Stimulated activated CD8-positive, alpha-beta memory T cell treated with anti-CD3 and anti-CD28 coated beads, Interleukin-15, amount 100 ng/mL, for 24 hours (primary cell): ENCODE measurements at regions not wholly inside any gene's neighbourhood (a gene's known extent, or its start where the extent isn't known, plus 50 kb on each side); places are given as distances from the start of the nearest gene placed in this dataset.
"Not testable (repeated sequence)": the region's sequence is repeated elsewhere in the genome, so short reads cannot be mapped to it uniquely, and the experiment has no call there.

Experiments used
- DNase-seq: peaks from one replicate; pipeline ENCODE4 v3.0.0-alpha.2; 2020; ENCODE audit warnings: low read depth

- not testable (repeated sequence) for DNase-seq
Observed at GRCh38 chr16:88148078-88148477, 196.8 kb downstream of the BANP start.

- DNase-seq = not testable (repeated sequence)
Observed at GRCh38 chr16:88148682-88149081, 197.4 kb downstream of the BANP start.

GRCh38 chr16:88149158-88149603, 197.9 kb downstream of the BANP start:
- not testable (repeated sequence) for DNase-seq

GRCh38 chr16:88149663-88150062, 198.4 kb downstream of the BANP start:
- DNase-seq = not testable (repeated sequence)

GRCh38 chr16:88150456-88151128, 199.4 kb downstream of the BANP start:
- not testable (repeated sequence) for DNase-seq

GRCh38 chr16:88151129-88151499, 199.9 kb downstream of the BANP start:
- not testable (repeated sequence) for DNase-seq

- not testable (repeated sequence) for DNase-seq
Observed at GRCh38 chr16:88151859-88152843, 200.9 kb downstream of the BANP start.

GRCh38 chr16:88152879-88153278, 201.6 kb downstream of the BANP start:
- not testable (repeated sequence) for DNase-seq

- not testable (repeated sequence) for DNase-seq
Observed at GRCh38 chr16:88153516-88153915, 202.3 kb downstream of the BANP start.

- not testable (repeated sequence) for DNase-seq
Observed at GRCh38 chr16:88154886-88155285, 203.7 kb downstream of the BANP start.

GRCh38 chr16:88155681-88156080, 204.4 kb downstream of the BANP start:
- DNase-seq = not testable (repeated sequence)

GRCh38 chr16:88156640-88157283, 205.5 kb downstream of the BANP start:
- not testable (repeated sequence) for DNase-seq

- DNase-seq = not testable (repeated sequence)
Observed at GRCh38 chr16:88157686-88158085, 206.5 kb downstream of the BANP start.

- not testable (repeated sequence) for DNase-seq
Observed at GRCh38 chr16:88158256-88159045, 207.2 kb downstream of the BANP start.

- not testable (repeated sequence) for DNase-seq
Observed at GRCh38 chr16:88159046-88159896, 208.0 kb downstream of the BANP start.

GRCh38 chr16:88159897-88160335, 208.7 kb downstream of the BANP start:
- DNase-seq = not testable (repeated sequence)

- DNase-seq = not testable (repeated sequence)
Observed at GRCh38 chr16:88161191-88161590, 210.0 kb downstream of the BANP start.

GRCh38 chr16:88161623-88162275, 210.5 kb downstream of the BANP start:
- not testable (repeated sequence) for DNase-seq

GRCh38 chr16:88162778-88163177, 211.5 kb downstream of the BANP start:
- not testable (repeated sequence) for DNase-seq
